Keratinocyte (primary cell): ENCODE measurements at regions not wholly inside any gene's neighbourhood (a gene's known extent, or its start where the extent isn't known, plus 50 kb on each side); places are given as distances from the start of the nearest gene placed in this dataset.

Experiments used
- DNase-seq: peaks from one replicate; pipeline ENCODE4 v3.0.0-alpha.2; 2011; ENCODE audit warnings: low read depth, missing footprints, low spot score
- FAIRE-seq: peaks from 2 replicates; lab custom pipeline; 2011; peaks lifted over from hg19 to GRCh38; lab: Jason Lieb, UNC
- H2AFZ ChIP-seq: 2 replicates; pipeline ENCODE4 v1.6.0; 2012; ENCODE audit warnings: low read length, control low read depth, inconsistent platforms; ENCODE audit not compliant: control insufficient read depth
- H3K27ac ChIP-seq: 2 replicates; pipeline ENCODE4 v1.5.1; 2011; ENCODE audit warnings: low read length; ENCODE audit not compliant: control insufficient read depth, insufficient read depth
- H3K27me3 ChIP-seq: 3 replicates; pipeline ENCODE4 v1.6.0; 2011; ENCODE audit warnings: low read length; ENCODE audit not compliant: control insufficient read depth, insufficient read depth; ENCODE audit errors: extremely low read depth
- H3K36me3 ChIP-seq, 2 experiments: 2 replicates in 1 of 2; 3 replicates in 1 of 2; pipeline ENCODE4 v1.5.1; 2011; ENCODE audit warnings: low read length in 2 of 2, mild to moderate bottlenecking in 1 of 2; ENCODE audit not compliant: control insufficient read depth in 2 of 2, insufficient read depth in 2 of 2; ENCODE audit errors: extremely low read depth in 1 of 2
- H3K4me1 ChIP-seq: 3 replicates; pipeline ENCODE4 v1.5.1; 2011; ENCODE audit warnings: low read length; ENCODE audit not compliant: control insufficient read depth, insufficient read depth; ENCODE audit errors: extremely low read depth
- H3K4me2 ChIP-seq: 3 replicates; pipeline ENCODE4 v1.6.0; 2011; ENCODE audit warnings: low read depth, low read length; ENCODE audit not compliant: control insufficient read depth, insufficient read depth; ENCODE audit errors: extremely low read depth
- H3K4me3 ChIP-seq, 3 experiments: fragments of 200-600 bp in 1 of 3; sonication (generic) in 1 of 3; 2 replicates in 2 of 3; 3 replicates in 1 of 3; pipeline ENCODE4 v1.5.1; 2011 to 2016; ENCODE audit warnings: low read length in 3 of 3, mild to moderate bottlenecking in 3 of 3, control low read depth in 2 of 3, inconsistent platforms in 1 of 3, low read depth in 1 of 3, mixed read lengths in 1 of 3, mixed run types in 1 of 3, moderate library complexity in 1 of 3; ENCODE audit not compliant: control insufficient read depth in 2 of 3, insufficient read depth in 2 of 3; ENCODE audit errors: extremely low read depth in 1 of 3
- H3K79me2 ChIP-seq: 2 replicates; pipeline ENCODE4 v1.6.0; 2012; ENCODE audit warnings: low read length; ENCODE audit not compliant: control insufficient read depth, insufficient read depth
- H3K9ac ChIP-seq: 3 replicates; pipeline ENCODE4 v1.6.0; 2011; ENCODE audit warnings: low read length; ENCODE audit not compliant: control insufficient read depth, insufficient read depth; ENCODE audit errors: extremely low read depth
- H3K9me1 ChIP-seq: 3 replicates; pipeline ENCODE4 v1.6.0; 2011; ENCODE audit warnings: low read length; ENCODE audit not compliant: control insufficient read depth, insufficient read depth; ENCODE audit errors: extremely low read depth
- H3K9me3 ChIP-seq: 2 replicates; pipeline ENCODE4 v1.5.1; 2012; ENCODE audit warnings: low read depth, low read length; ENCODE audit not compliant: control insufficient read depth
- H4K20me1 ChIP-seq: 3 replicates; pipeline ENCODE4 v1.6.0; 2011; ENCODE audit warnings: low read length; ENCODE audit not compliant: control insufficient read depth, insufficient read depth; ENCODE audit errors: extremely low read depth
- EZH2 ChIP-seq: IDR thresholded peaks from one replicate; pipeline ENCODE4 v1.6.1; 2012; ENCODE audit warnings: inconsistent platforms, mild to moderate bottlenecking, low read length, moderate library complexity
- dilution Hi-C: fragments of 300-500 bp; cut with MboI; formaldehyde crosslinking; loops from one replicate; pipeline ENCODE4 v1.7.0; 2020; ENCODE audit warnings: low sequenced_read_pairs; ENCODE audit not compliant: extremely low pct_ligation_motif_present
- TF ChIP-seq, protein P1 (sequence below), 3 experiments: IDR thresholded peaks in 1 of 3; conservative IDR thresholded peaks in 1 of 3; optimal IDR thresholded peaks in 1 of 3; 2 replicates in 2 of 3; 3 replicates in 1 of 3; pipeline versions ENCODE3 to v1.5.1; 2011; ENCODE audit warnings: low read length in 3 of 3, mild to moderate bottlenecking in 3 of 3, moderate library complexity in 2 of 3, control low read depth in 1 of 3, inconsistent platforms in 1 of 3; ENCODE audit not compliant: insufficient read depth in 2 of 3; ENCODE audit errors: extremely low read depth in 1 of 3

GRCh38 chr11:38131535-38131934, 1533.5 kb upstream of the RAG2 start:
- dilution Hi-C loops = no loop called here

DNA sequence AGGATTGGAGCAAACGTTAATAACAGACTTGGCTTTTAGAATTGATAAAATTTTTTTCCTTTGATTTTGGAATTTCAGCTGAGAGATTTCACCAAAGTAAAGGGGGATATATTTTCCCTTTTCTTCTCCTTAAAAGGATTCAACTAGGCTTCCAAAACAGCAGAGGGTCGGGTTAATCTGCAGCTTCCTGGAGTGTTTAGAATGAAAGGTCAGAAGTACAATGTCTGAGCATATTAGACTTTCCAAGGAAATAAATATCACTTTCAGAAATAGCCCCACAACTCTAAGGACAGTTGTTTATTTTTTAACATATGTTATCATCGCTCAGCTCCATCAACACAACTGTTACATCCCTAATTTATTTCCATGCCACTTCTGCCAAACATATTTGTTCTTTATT, 1532.9 kb upstream of the RAG2 start:
- H4K20me1 ChIP-seq = no peaks in the 10 kb centered on the region
- H3K9me1 ChIP-seq = no peaks in the 10 kb centered on the region
- H3K9ac ChIP-seq = no peak overlapping the region
- H3K4me2 ChIP-seq = no peak overlapping the region
- H3K4me3 ChIP-seq = no peak overlapping the region
- H2AFZ ChIP-seq = no peak overlapping the region
- H3K4me1 ChIP-seq = no peaks in the 10 kb centered on the region
- H3K27me3 ChIP-seq = no peaks in the 10 kb centered on the region
- no peaks in the 10 kb centered on the region for H3K36me3 ChIP-seq
- DNase-seq (no peak), FAIRE-seq (no peak)
- TF ChIP-seq, protein P1, sequence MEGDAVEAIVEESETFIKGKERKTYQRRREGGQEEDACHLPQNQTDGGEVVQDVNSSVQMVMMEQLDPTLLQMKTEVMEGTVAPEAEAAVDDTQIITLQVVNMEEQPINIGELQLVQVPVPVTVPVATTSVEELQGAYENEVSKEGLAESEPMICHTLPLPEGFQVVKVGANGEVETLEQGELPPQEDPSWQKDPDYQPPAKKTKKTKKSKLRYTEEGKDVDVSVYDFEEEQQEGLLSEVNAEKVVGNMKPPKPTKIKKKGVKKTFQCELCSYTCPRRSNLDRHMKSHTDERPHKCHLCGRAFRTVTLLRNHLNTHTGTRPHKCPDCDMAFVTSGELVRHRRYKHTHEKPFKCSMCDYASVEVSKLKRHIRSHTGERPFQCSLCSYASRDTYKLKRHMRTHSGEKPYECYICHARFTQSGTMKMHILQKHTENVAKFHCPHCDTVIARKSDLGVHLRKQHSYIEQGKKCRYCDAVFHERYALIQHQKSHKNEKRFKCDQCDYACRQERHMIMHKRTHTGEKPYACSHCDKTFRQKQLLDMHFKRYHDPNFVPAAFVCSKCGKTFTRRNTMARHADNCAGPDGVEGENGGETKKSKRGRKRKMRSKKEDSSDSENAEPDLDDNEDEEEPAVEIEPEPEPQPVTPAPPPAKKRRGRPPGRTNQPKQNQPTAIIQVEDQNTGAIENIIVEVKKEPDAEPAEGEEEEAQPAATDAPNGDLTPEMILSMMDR (optimal IDR thresholded peaks at IDR 0.05 in 1 of 3, IDR thresholded peaks at IDR 0.05 in 1 of 3, conservative IDR thresholded peaks at IDR 0.05 in 1 of 3; ENCODE audit: extremely low read depth in 1 of 3, insufficient read depth in 2 of 3, low read length in 3 of 3) = no peak
- no peak for TF ChIP-seq EZH2
- H3K79me2 ChIP-seq = no peaks in the 10 kb centered on the region
- H3K27ac ChIP-seq = no peak overlapping the region
- dilution Hi-C loops = no loop called here
- H3K9me3 ChIP-seq = no peaks in the 10 kb centered on the region

More at GRCh38 chr11:38131535-38131934, 1533.5 kb upstream of the RAG2 start:
- H3K79me2 ChIP-seq = no peaks in the 10 kb centered on the region
- H3K27me3 ChIP-seq = no peaks in the 10 kb centered on the region
- H3K4me1 ChIP-seq = no peaks in the 10 kb centered on the region
- no peak overlapping the region for H3K4me3 ChIP-seq
- no peak overlapping the region for H2AFZ ChIP-seq
- FAIRE-seq = no peak
- H4K20me1 ChIP-seq = no peaks in the 10 kb centered on the region
- no peaks in the 10 kb centered on the region for H3K9me1 ChIP-seq
- no peak overlapping the region for H3K9ac ChIP-seq
- no peak overlapping the region for H3K27ac ChIP-seq
- no peak for DNase-seq
- no peaks in the 10 kb centered on the region for H3K9me3 ChIP-seq
- H3K4me2 ChIP-seq = no peak overlapping the region
- H3K36me3 ChIP-seq = no peaks in the 10 kb centered on the region
- TF ChIP-seq EZH2 = no peak
- TF ChIP-seq, protein P1 (optimal IDR thresholded peaks at IDR 0.05 in 1 of 3, IDR thresholded peaks at IDR 0.05 in 1 of 3, conservative IDR thresholded peaks at IDR 0.05 in 1 of 3; ENCODE audit: extremely low read depth in 1 of 3, insufficient read depth in 2 of 3, low read length in 3 of 3) = no peak
